Loucy (cell line): ENCODE measurements at regions not wholly inside any gene's neighbourhood (a gene's known extent, or its start where the extent isn't known, plus 50 kb on each side); places are given as distances from the start of the nearest gene placed in this dataset.

Experiments used
- EZH2phosphoT487 ChIP-seq: fragments of 200-600 bp; IDR thresholded peaks from 2 replicates; pipeline ENCODE4 v1.6.1; 2018; ENCODE audit warnings: antibody characterized with exemption, mild to moderate bottlenecking, moderate library complexity, borderline replicate concordance
- TF ChIP-seq, protein P1 (sequence below): fragments of 200-600 bp; sonication (generic); conservative IDR thresholded peaks from 2 replicates; pipeline ENCODE4 v1.5.1; 2014; ENCODE audit warnings: mild to moderate bottlenecking, antibody characterized with exemption, low read length

DNA sequence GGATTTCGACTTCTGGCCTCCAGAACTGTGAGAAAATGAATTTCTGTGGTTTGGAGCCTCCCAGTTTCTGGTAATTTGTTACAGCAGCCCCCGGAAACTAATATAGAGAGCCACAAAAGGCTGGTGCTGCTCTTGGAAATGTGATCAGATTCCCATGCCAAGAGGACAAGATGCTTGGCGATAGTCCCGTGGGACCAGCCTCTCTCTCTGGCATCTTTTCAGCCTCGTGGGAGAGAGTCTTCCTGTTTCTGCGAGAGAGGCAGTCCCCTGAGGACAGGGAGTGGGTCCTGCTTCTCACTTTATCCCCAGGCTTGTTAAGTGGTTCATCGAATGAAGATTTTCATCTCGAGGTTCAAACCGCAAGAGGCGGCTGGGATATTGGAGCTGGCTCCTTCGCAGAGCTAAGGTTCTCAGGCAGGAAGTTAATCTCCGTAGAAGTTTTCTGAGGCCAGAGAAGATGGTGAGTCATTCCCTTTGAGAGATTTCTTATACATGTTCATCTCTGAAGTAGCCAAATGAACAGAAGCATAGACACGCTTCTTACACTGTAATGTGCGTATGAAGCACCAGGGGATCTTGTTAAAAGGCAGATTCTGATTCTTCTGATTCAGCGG, 211.6 kb upstream of the SDK2 start:
- TF ChIP-seq, protein P1, sequence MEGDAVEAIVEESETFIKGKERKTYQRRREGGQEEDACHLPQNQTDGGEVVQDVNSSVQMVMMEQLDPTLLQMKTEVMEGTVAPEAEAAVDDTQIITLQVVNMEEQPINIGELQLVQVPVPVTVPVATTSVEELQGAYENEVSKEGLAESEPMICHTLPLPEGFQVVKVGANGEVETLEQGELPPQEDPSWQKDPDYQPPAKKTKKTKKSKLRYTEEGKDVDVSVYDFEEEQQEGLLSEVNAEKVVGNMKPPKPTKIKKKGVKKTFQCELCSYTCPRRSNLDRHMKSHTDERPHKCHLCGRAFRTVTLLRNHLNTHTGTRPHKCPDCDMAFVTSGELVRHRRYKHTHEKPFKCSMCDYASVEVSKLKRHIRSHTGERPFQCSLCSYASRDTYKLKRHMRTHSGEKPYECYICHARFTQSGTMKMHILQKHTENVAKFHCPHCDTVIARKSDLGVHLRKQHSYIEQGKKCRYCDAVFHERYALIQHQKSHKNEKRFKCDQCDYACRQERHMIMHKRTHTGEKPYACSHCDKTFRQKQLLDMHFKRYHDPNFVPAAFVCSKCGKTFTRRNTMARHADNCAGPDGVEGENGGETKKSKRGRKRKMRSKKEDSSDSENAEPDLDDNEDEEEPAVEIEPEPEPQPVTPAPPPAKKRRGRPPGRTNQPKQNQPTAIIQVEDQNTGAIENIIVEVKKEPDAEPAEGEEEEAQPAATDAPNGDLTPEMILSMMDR = no peak
- TF ChIP-seq EZH2phosphoT487 = no peak
